Ectodermal cell (in vitro differentiated cells): ENCODE measurements at regions not wholly inside any gene's neighbourhood (a gene's known extent, or its start where the extent isn't known, plus 50 kb on each side); places are given as distances from the start of the nearest gene placed in this dataset.
"Not testable (repeated sequence)": the region's sequence is repeated elsewhere in the genome, so short reads cannot be mapped to it uniquely, and the experiment has no call there.

Source experiments
- H3K27ac ChIP-seq: 2 replicates; pipeline ENCODE4 v1.7.0; 2013; ENCODE audit warnings: mild to moderate bottlenecking, low read depth, low read length; ENCODE audit not compliant: insufficient read depth, poor library complexity, severe bottlenecking
- H3K27me3 ChIP-seq: 2 replicates; pipeline ENCODE4 v1.7.0; 2013; ENCODE audit warnings: mild to moderate bottlenecking, low read length; ENCODE audit not compliant: insufficient read depth, control insufficient read depth, poor library complexity, severe bottlenecking
- H3K36me3 ChIP-seq: one replicate; pipeline ENCODE4 v1.7.0; 2013; ENCODE audit warnings: low read length; ENCODE audit not compliant: control insufficient read depth, insufficient read depth
- H3K4me1 ChIP-seq: one replicate; pipeline ENCODE4 v1.7.0; 2013; ENCODE audit warnings: low read length; ENCODE audit not compliant: control insufficient read depth, insufficient read depth
- H3K4me3 ChIP-seq: 2 replicates; pipeline ENCODE4 v1.7.0; 2013; ENCODE audit warnings: low read depth, low read length, control low read depth; ENCODE audit not compliant: insufficient read depth
- H3K9me3 ChIP-seq: 2 replicates; pipeline ENCODE4 v1.7.0; 2013; ENCODE audit warnings: mild to moderate bottlenecking, low read length, moderate library complexity; ENCODE audit not compliant: control insufficient read depth
- WGBS, 2 experiments: methylation state at CpG; one replicate each; pipeline ENCODE4 v1.1.7; 2013; ENCODE audit warnings: missing lambda C conversion rate in 2 of 2; 5-methylcytosine and 5-hydroxymethylcytosine counted together

DNA sequence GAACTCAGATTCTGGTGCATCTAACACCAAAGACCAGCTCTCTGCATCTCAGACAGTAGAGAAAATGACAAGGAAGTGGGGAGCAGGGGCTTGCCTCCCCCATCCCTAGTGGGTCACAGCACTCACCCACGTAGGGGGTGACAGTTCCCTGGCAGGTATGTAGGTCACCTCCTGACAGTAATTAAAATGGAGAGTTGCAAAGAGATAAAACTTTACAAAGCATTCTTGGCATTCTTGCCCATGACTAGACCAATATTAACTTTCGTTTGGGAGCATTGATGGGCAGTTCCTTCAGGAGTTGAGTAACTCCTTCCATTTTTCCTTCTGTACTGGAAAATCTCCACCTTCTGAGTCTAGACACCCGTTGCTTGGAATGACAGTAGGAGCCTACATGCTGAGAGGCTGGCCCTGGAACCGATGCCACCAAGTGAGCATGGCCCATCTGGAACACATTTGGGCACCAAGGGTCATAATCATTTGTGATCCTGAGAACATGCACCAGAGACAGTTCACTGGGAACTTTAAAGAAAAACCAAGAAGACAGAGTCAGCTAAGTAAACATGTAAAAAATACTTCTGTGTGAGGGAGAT, 81.5 kb upstream of the MSX2 start:
- WGBS, 2 experiments = 63 to 74% methylated on average over 4 of the region's 4 CpGs
- H3K27ac ChIP-seq = no peak overlapping the region
- no peaks in the 10 kb centered on the region for H3K4me1 ChIP-seq
- H3K4me3 ChIP-seq = no peak overlapping the region
- no peaks in the 10 kb centered on the region for H3K9me3 ChIP-seq
- no peaks in the 10 kb centered on the region for H3K27me3 ChIP-seq
- no peaks in the 10 kb centered on the region for H3K36me3 ChIP-seq

GRCh38 chr5:174644436-174644835, 79.9 kb upstream of the MSX2 start:
- Histone ChIP-seq H3K4me1 (no peaks in the 10 kb centered on the region), H3K9me3 (no peaks in the 10 kb centered on the region), H3K27me3 (no peaks in the 10 kb centered on the region), H3K27ac (no peak overlapping the region), H3K4me3 (no peak overlapping the region), H3K36me3 (no peaks in the 10 kb centered on the region)
- 90 to 92% methylated on average over 1 to 3 of the region's 3 CpGs for WGBS, 2 experiments

DNA sequence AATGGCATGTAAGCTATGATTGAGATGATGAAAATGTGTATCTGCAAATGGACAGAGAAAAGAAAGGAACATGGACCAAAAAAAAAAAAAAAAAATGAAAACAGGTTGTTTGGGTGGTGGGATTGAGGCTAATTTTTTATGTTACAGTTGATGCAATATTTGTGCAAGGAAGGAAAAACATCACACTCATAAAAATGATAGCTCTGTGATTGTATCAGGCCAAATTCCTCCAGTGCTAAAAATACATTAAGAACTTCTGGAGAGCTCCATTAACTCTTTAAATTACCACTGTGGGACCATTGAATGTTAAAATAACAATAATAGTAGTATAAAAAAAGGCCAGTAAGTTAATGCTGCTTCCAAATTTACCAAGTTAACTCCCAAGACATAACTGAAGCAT, 79.5 kb upstream of the MSX2 start:
- Histone ChIP-seq H3K27me3 (no peaks in the 10 kb centered on the region), H3K4me1 (no peaks in the 10 kb centered on the region), H3K9me3 (no peaks in the 10 kb centered on the region), H3K27ac (no peak overlapping the region), H3K36me3 (no peaks in the 10 kb centered on the region), H3K4me3 (no peak overlapping the region)

GRCh38 chr5:174645677-174646076, 78.7 kb upstream of the MSX2 start:
- WGBS, 2 experiments = 96% methylated on average over 4 of the region's 4 CpGs
- Histone ChIP-seq H3K36me3 (no peaks in the 10 kb centered on the region), H3K4me3 (no peak overlapping the region), H3K9me3 (no peaks in the 10 kb centered on the region), H3K27me3 (no peaks in the 10 kb centered on the region), H3K27ac (no peak overlapping the region), H3K4me1 (no peaks in the 10 kb centered on the region)

DNA sequence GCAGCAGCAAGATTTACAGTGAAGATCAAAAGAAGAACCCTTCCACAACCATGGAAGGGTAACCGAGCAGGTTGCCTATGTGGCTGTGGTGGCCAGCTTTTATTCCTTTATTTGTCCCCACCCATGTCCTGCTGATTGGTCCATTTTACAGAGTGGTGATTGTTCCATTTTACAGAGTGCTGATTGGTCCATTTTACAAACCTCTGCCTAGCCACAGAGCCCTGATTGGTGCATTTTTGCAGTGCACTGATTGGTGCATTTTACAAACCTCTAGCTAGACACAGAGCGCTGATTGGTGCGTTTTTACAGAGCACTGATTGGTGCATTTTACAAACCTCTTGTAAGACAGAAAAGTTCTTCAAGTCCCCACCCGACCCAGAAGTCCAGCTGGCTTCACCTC, 75.8 kb upstream of the MSX2 start:
- H3K4me3 ChIP-seq, H3K36me3 ChIP-seq, H3K9me3 ChIP-seq, H3K27me3 ChIP-seq, H3K4me1 ChIP-seq, H3K27ac ChIP-seq: not testable (repeated sequence)
- WGBS, 2 experiments = 90 to 94% methylated on average over 4 of the region's 4 CpGs

DNA sequence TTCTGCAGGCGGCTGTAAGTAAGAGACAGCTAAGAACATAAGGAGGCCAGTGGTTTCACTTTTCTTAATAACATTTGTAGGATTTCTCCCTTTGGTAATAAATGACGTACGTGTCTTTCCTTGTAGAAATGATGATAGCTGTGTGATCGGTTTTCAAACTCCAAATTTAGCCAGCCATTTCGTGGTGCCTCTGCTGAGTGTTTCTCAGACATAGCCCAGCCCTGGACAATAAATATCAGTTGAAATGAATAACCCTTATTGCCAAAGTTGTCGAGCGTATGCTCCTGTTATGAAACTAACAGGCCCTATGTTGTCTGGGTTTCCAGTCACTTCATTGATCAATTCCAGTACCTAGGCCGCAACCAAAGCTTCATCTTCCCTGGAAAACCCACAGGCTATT, 75.0 kb upstream of the MSX2 start:
- Histone ChIP-seq H3K4me1 (peaks cover 3% of the 10 kb centered on the region), H3K9me3 (no peaks in the 10 kb centered on the region), H3K27ac (no peak overlapping the region), H3K4me3 (no peak overlapping the region), H3K27me3 (no peaks in the 10 kb centered on the region), H3K36me3 (no peaks in the 10 kb centered on the region)
- WGBS, 2 experiments = 97% methylated on average over 8 of the region's 8 CpGs

DNA sequence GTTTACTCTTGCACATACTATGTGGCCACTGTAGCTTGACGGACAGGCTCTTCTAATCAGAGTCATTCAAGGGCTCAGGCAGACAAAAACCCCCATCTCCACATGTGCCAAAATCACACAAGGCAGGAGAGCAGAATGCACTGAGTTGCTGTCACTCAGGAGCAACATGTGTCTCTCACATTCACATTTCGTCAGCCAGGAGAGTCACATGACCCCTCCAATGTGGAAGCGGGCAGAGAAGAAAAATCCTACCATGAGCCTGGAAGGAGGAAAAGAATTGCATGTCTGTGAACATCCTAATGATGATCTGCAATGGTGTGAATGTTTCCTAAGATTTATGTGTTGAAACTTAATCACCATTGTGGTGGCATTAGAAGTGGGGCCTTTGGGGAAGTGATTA, 69.9 kb upstream of the MSX2 start:
- Histone ChIP-seq H3K27ac (no peak overlapping the region), H3K4me3 (no peak overlapping the region), H3K27me3 (no peaks in the 10 kb centered on the region), H3K36me3 (no peaks in the 10 kb centered on the region), H3K9me3 (no peaks in the 10 kb centered on the region), H3K4me1 (peaks cover 3% of the 10 kb centered on the region)
- WGBS, 2 experiments = 92 to 96% methylated on average over 3 of the region's 3 CpGs

- Histone ChIP-seq H3K4me3 (no peak overlapping the region), H3K27ac (no peak overlapping the region), H3K9me3 (no peaks in the 10 kb centered on the region), H3K4me1 (peaks cover 3% of the 10 kb centered on the region), H3K36me3 (no peaks in the 10 kb centered on the region), H3K27me3 (no peaks in the 10 kb centered on the region)
- WGBS, 2 experiments = 80 to 84% methylated on average over 4 of the region's 4 CpGs
Observed at GRCh38 chr5:174655351-174655750, 69.0 kb upstream of the MSX2 start.

DNA sequence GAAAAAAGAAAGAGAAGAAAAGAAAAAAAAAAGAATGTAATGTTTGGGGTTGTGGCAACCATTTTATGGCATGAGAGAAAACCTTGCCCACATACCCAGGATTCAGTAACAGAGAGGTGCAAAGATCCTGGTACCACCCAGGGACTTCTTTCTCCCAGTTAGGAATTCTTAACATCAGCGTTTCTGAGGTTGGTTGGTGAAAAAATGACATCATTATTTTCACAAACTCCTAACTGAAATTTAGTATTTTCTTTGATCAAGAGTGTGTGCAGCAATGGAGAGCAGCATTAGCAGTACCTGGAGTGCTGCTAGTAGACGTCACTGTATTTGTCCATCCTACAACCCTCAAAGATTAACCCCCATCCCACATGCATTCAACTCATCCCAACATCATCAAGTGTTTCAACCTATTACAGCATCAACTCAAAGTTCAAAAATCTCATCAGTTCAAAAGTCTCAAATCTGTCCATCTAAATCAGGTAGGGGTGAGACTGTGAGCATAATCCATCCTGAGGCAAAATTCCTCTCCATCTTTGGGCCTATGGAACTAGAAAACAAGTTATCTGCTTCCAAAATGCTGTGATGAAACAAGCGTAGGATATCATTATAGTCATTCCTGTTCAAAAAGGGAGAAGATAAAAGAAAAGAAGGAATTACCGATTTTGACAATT, 60.1 kb upstream of the MSX2 start:
- Histone ChIP-seq H3K4me3 (no peak overlapping the region), H3K9me3 (no peaks in the 10 kb centered on the region), H3K27me3 (no peaks in the 10 kb centered on the region), H3K4me1 (no peaks in the 10 kb centered on the region), H3K27ac (no peak overlapping the region), H3K36me3 (no peaks in the 10 kb centered on the region)
- WGBS, 2 experiments = 94% methylated on average over 3 of the region's 4 CpGs

DNA sequence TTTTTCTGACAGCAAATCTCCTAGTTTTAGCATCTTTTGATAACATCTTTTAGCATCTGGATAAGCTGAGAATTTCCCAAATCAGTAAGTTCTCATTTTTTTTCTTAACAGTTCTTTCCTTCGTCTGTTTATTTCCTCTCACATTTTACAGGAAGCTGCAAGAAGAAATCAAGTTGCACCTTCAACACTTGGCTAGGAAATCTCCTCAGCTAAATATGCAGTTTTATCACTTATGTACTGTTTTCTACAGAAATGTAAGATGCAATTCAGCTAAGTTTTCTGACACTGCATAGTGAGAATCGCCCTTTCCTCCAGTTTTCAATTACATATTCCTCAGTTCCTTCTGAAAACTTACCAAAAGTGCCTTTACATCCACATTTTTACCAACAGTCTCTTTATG, 59.0 kb upstream of the MSX2 start:
- no peaks in the 10 kb centered on the region for H3K27me3 ChIP-seq
- 88 to 90% methylated on average over 2 of the region's 2 CpGs for WGBS, 2 experiments
- no peaks in the 10 kb centered on the region for H3K4me1 ChIP-seq
- no peak overlapping the region for H3K27ac ChIP-seq
- H3K9me3 ChIP-seq = no peaks in the 10 kb centered on the region
- H3K36me3 ChIP-seq = no peaks in the 10 kb centered on the region
- no peak overlapping the region for H3K4me3 ChIP-seq

- no peaks in the 10 kb centered on the region for H3K27me3 ChIP-seq
- WGBS, 2 experiments = 88% methylated on average over 2 of the region's 2 CpGs
- H3K36me3 ChIP-seq = no peaks in the 10 kb centered on the region
- H3K4me1 ChIP-seq = no peaks in the 10 kb centered on the region
- no peak overlapping the region for H3K27ac ChIP-seq
- no peak overlapping the region for H3K4me3 ChIP-seq
- no peaks in the 10 kb centered on the region for H3K9me3 ChIP-seq
Observed at GRCh38 chr5:174667526-174667925, 56.9 kb upstream of the MSX2 start.
